ENCODE measurements at regions not wholly inside any gene's neighbourhood (a gene's known extent, or its start where the extent isn't known, plus 50 kb on each side); places are given as distances from the start of the nearest gene placed in this dataset.

- H3K4me3 ChIP-seq (ENCODE audit: control insufficient read depth, low read depth, low read length), result no peak overlapping the region
- DNase-seq (ENCODE audit: low read depth), result no peak
- no peak for TF ChIP-seq CTCF (IDR thresholded peaks at IDR 0.05; ENCODE audit: control insufficient read depth, insufficient read depth, low read depth, low read length, missing control alignments)
These were observed 145.3 kb downstream of the S1PR1 start for GRCh38 chr1:101382135-101382534.

DNA sequence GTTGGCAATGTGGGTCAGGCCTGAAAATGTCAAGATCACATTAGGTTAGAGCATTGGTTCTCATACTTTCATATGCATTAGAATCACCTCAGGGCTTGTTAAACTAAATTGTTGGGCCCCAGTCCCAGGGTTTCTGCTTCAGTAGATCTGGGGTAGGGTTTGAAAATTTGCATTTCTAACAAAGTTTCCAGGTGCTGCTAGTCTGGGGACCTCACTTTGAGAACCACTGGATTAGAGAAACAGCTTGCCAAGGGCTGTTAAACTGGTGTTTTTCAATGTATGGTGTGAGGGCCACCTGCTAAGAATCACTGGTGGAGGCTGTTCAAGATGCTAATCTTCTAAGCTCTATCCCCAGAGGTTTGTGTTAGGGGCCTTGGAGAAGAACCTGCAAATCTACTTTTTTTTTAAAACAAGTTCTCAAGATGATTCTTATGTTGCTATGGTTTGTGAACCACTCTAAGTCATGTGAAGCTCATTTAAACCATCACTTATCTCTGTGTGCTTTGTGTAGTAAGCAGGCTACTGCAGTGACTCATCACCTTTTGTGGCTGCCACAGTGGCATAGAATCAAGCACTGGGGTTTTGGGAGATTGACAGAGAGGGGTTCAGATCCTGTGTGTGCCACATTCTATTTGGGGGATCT is 152.2 kb downstream of the S1PR1 start:
- no peak for TF ChIP-seq CTCF (IDR thresholded peaks at IDR 0.05; ENCODE audit: control insufficient read depth, insufficient read depth, low read depth, low read length, missing control alignments)
- H3K4me3 ChIP-seq (ENCODE audit: control insufficient read depth, low read depth, low read length), result no peak overlapping the region
- no peak for DNase-seq (ENCODE audit: low read depth)

DNA sequence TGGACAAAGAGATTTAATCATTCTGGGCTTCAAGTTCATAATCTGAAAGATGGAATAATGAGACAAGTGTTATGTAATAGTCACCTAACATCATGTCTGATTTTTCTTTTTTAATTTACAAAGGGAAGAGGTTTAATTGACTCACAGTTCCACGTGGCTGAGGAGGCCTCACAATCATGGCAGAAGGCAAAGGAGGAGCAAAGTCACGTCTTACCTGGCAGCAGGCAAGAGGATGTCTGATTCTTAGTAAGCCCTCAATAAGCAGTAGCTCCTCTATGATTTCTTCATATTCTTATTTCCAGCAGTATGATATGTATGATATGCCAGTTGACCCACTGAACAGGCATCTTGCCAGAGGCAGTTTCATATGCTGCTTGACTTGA is 152.7 kb downstream of the S1PR1 start:
- no peak for DNase-seq (ENCODE audit: low read depth)
- no peak overlapping the region for H3K4me3 ChIP-seq (ENCODE audit: control insufficient read depth, low read depth, low read length)
- TF ChIP-seq CTCF (IDR thresholded peaks at IDR 0.05; ENCODE audit: control insufficient read depth, insufficient read depth, low read depth, low read length, missing control alignments), result no peak

DNA sequence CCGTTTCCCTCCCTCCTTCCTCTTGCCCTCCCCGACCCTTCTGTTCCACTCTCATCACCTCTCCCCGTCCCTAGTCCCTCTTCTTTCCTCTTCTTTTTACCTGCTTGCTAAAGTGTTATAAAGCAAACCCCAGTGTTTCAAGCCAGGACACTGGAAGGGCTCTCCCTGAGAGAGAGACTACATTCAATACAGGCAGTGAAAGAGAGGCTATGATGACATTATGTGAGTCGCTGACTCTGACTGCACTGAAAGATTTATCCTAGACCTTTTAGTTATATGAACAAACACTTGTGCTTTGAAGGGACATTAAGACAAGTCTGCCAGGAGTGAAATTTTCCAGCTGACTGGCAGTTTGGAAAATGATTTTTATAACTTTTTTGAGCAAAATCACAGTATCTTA is 155.7 kb downstream of the S1PR1 start:
- no peak overlapping the region for H3K4me3 ChIP-seq (ENCODE audit: control insufficient read depth, low read depth, low read length)
- TF ChIP-seq CTCF (IDR thresholded peaks at IDR 0.05; ENCODE audit: control insufficient read depth, insufficient read depth, low read depth, low read length, missing control alignments), result no peak
- no peak for DNase-seq (ENCODE audit: low read depth)

- no peak overlapping the region for H3K4me3 ChIP-seq (ENCODE audit: control insufficient read depth, low read depth, low read length)
- TF ChIP-seq CTCF (IDR thresholded peaks at IDR 0.05; ENCODE audit: control insufficient read depth, insufficient read depth, low read depth, low read length, missing control alignments), result no peak
- DNase-seq (ENCODE audit: low read depth), result no peak
These were observed 157.2 kb downstream of the S1PR1 start for GRCh38 chr1:101394041-101394440.

DNA sequence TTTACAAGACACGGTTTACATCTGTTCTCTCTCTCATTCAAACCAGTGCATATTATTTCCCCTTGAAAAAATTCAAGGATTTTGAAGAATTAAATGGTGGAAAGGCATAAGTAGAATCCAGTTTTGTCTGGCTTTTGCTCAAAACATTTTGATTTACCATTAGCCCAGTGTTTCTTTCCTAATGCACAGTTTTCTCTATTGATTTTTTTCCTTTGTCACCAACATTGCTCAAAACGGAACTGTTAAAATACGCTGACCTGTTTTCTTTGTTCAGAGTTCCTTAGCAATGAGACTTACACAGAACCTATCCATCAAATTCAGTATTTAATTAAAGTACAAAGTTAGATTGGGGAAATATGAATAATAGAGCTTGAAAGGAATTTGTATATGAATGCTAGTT is 162.4 kb downstream of the S1PR1 start:
- H3K4me3 ChIP-seq (ENCODE audit: control insufficient read depth, low read depth, low read length), result no peak overlapping the region
- DNase-seq (ENCODE audit: low read depth), result no peak
- no peak for TF ChIP-seq CTCF (IDR thresholded peaks at IDR 0.05; ENCODE audit: control insufficient read depth, insufficient read depth, low read depth, low read length, missing control alignments)

GRCh38 chr1:101406271-101406670 is 169.5 kb downstream of the S1PR1 start:
- no peak for TF ChIP-seq CTCF (IDR thresholded peaks at IDR 0.05; ENCODE audit: control insufficient read depth, insufficient read depth, low read depth, low read length, missing control alignments)
- no peak overlapping the region for H3K4me3 ChIP-seq (ENCODE audit: control insufficient read depth, low read depth, low read length)
- DNase-seq (ENCODE audit: low read depth), result no peak

Measured in AG09309 (cell line).